OCI-LY7 (cell line): ENCODE measurements at regions not wholly inside any gene's neighbourhood (a gene's known extent, or its start where the extent isn't known, plus 50 kb on each side); places are given as distances from the start of the nearest gene placed in this dataset.

ENCODE experiments used
- EZH2phosphoT487 ChIP-seq: fragments of 200-600 bp; sonication (generic); IDR thresholded peaks from 2 replicates; pipeline ENCODE4 v1.6.1; 2018; ENCODE audit warnings: low read depth, borderline replicate concordance, mild to moderate bottlenecking, mixed run types, antibody characterized with exemption, low read length, moderate library complexity, mixed read lengths
- TF ChIP-seq, protein P1 (sequence below): fragments of 200-600 bp; sonication (generic); conservative IDR thresholded peaks from 2 replicates; pipeline ENCODE4 v1.5.1; 2014; ENCODE audit warnings: mild to moderate bottlenecking, antibody characterized with exemption, low read length, moderate library complexity, mixed read lengths

DNA sequence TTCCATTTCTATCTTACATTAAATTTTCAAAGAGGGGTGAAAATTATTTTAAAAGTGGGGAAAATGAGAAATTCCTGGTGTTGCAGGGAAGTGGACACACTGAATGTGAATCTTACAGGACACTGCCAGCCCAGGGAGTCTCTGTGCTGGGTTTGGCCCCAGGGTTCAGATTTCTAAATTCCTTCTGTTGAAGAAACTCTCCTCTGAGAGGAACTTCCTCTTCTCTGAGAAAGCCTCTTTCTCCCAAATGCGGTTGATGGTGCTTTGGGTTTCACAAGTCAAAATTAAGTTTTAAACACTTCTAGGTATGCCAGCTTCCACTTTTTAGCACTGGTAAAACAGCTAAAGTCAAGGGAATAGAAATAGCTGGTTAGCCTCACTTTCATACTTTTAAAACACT lies 317.9 kb upstream of the ITGA1 start:
- TF ChIP-seq, protein P1, sequence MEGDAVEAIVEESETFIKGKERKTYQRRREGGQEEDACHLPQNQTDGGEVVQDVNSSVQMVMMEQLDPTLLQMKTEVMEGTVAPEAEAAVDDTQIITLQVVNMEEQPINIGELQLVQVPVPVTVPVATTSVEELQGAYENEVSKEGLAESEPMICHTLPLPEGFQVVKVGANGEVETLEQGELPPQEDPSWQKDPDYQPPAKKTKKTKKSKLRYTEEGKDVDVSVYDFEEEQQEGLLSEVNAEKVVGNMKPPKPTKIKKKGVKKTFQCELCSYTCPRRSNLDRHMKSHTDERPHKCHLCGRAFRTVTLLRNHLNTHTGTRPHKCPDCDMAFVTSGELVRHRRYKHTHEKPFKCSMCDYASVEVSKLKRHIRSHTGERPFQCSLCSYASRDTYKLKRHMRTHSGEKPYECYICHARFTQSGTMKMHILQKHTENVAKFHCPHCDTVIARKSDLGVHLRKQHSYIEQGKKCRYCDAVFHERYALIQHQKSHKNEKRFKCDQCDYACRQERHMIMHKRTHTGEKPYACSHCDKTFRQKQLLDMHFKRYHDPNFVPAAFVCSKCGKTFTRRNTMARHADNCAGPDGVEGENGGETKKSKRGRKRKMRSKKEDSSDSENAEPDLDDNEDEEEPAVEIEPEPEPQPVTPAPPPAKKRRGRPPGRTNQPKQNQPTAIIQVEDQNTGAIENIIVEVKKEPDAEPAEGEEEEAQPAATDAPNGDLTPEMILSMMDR, result no peak
- no peak for TF ChIP-seq EZH2phosphoT487
